ENCODE measurements at regions not wholly inside any gene's neighbourhood (a gene's known extent, or its start where the extent isn't known, plus 50 kb on each side); places are given as distances from the start of the nearest gene placed in this dataset.

GRCh38 chr2:60148716-60149115 is 404.7 kb downstream of the BCL11A start:
- DNase-seq = no peak

GRCh38 chr2:60140185-60140584 is 413.3 kb downstream of the BCL11A start:
- no peak for DNase-seq

- no peak for DNase-seq
Measured at GRCh38 chr2:60136913-60137312, 416.5 kb downstream of the BCL11A start.

GRCh38 chr2:60127191-60127590 is 426.3 kb downstream of the BCL11A start:
- no peak for DNase-seq

GRCh38 chr2:60125611-60126426 is 427.6 kb downstream of the BCL11A start:
- DNase-seq = no peak

- no peak for DNase-seq
Measured at GRCh38 chr2:60119778-60120177, 433.7 kb downstream of the BCL11A start.

GRCh38 chr2:60118917-60119316 is 434.5 kb downstream of the BCL11A start:
- DNase-seq = no peak

- no peak for DNase-seq
Measured at GRCh38 chr2:60118061-60118460, 435.4 kb downstream of the BCL11A start.

- no peak for DNase-seq
Measured at GRCh38 chr2:60116161-60116875, 437.1 kb downstream of the BCL11A start.

- no peak for DNase-seq
Measured at GRCh38 chr2:60109744-60110143, 443.7 kb downstream of the BCL11A start.

GRCh38 chr2:60106836-60107529 is 446.5 kb downstream of the BCL11A start:
- DNase-seq = no peak

- DNase-seq = no peak
Measured at GRCh38 chr2:60105906-60106305, 447.5 kb downstream of the BCL11A start.

GRCh38 chr2:60104514-60105505 is 448.6 kb downstream of the BCL11A start:
- no peak for DNase-seq

- no peak for DNase-seq
Measured at GRCh38 chr2:60100034-60100433, 453.4 kb downstream of the BCL11A start.

- no peak for DNase-seq
Measured at GRCh38 chr2:60098996-60099395, 454.5 kb downstream of the BCL11A start.

- DNase-seq = no peak
Measured at GRCh38 chr2:60097298-60097697, 456.2 kb downstream of the BCL11A start.

- DNase-seq = no peak
Measured at GRCh38 chr2:60096556-60096955, 456.9 kb downstream of the BCL11A start.

GRCh38 chr2:60095903-60096302 is 457.6 kb downstream of the BCL11A start:
- no peak for DNase-seq

GRCh38 chr2:60095202-60095815 is 458.1 kb downstream of the BCL11A start:
- no peak for DNase-seq

GRCh38 chr2:60094450-60094929 is 459.0 kb downstream of the BCL11A start:
- no peak for DNase-seq

- DNase-seq = no peak
Measured at GRCh38 chr2:60092781-60093180, 460.7 kb downstream of the BCL11A start.

- no peak for DNase-seq
Measured at GRCh38 chr2:60091894-60092293, 461.6 kb downstream of the BCL11A start.
